Fibroblast of pulmonary artery (primary cell): ENCODE measurements at regions not wholly inside any gene's neighbourhood (a gene's known extent, or its start where the extent isn't known, plus 50 kb on each side); places are given as distances from the start of the nearest gene placed in this dataset.

Experiments used
- DNase-seq: peaks from one replicate; pipeline ENCODE4 v3.0.0-alpha.2; 2010; ENCODE audit warnings: low read depth
- H3K4me3 ChIP-seq: replicated peaks from 2 replicates; pipeline ENCODE4 v1.5.1; 2011; ENCODE audit warnings: low read depth, mild to moderate bottlenecking, control low read depth, low read length, moderate library complexity
- TF ChIP-seq, protein P1 (sequence below): IDR thresholded peaks from 2 replicates; pipeline ENCODE4 v1.5.1; 2011; ENCODE audit warnings: mild to moderate bottlenecking, control low read depth, low read length, inconsistent platforms; ENCODE audit errors: missing control alignments

DNA sequence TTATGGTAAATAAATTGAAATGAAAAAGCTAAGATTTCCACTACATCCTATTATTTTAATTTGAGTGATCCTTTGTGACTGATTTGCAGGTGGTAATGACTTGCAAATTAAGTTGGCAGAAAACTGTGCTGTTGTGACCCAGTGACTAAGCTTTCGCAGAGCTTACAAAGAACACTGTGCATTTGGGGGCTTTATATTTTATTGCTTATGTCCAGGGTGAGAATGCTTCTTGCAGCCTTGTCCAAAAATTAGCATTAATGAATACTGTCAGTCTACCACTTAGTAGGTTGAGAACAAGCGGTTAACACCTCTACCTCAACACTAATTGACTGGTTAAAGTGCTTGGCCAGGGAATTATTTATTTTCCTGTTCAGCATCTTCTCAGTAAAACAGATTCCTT is 991.3 kb upstream of the DIAPH2 start:
- no peak overlapping the region for H3K4me3 ChIP-seq
- no peak for DNase-seq
- TF ChIP-seq, protein P1, sequence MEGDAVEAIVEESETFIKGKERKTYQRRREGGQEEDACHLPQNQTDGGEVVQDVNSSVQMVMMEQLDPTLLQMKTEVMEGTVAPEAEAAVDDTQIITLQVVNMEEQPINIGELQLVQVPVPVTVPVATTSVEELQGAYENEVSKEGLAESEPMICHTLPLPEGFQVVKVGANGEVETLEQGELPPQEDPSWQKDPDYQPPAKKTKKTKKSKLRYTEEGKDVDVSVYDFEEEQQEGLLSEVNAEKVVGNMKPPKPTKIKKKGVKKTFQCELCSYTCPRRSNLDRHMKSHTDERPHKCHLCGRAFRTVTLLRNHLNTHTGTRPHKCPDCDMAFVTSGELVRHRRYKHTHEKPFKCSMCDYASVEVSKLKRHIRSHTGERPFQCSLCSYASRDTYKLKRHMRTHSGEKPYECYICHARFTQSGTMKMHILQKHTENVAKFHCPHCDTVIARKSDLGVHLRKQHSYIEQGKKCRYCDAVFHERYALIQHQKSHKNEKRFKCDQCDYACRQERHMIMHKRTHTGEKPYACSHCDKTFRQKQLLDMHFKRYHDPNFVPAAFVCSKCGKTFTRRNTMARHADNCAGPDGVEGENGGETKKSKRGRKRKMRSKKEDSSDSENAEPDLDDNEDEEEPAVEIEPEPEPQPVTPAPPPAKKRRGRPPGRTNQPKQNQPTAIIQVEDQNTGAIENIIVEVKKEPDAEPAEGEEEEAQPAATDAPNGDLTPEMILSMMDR = no peak

DNA sequence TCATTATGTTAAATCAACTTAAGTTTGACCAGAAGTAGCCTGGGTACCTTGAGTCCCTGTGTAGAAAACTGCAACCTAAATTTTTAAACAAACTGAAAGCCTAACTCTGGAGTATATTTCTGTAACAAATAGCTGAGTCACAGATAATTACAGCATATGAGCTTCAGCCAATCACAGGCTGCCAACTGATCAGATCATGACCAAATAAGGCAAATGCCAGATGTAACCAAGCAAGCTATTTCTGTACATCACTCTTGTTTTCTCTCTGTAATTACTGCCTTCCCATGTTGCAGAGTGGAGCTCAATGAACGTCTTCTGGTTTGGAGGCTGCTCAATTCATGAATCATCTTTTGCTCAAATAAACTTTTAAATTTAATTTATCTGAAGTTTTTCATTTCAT is 980.9 kb upstream of the DIAPH2 start:
- H3K4me3 ChIP-seq = no peak overlapping the region
- DNase-seq = peak; percentile 3
- TF ChIP-seq, protein P1 = no peak

DNA sequence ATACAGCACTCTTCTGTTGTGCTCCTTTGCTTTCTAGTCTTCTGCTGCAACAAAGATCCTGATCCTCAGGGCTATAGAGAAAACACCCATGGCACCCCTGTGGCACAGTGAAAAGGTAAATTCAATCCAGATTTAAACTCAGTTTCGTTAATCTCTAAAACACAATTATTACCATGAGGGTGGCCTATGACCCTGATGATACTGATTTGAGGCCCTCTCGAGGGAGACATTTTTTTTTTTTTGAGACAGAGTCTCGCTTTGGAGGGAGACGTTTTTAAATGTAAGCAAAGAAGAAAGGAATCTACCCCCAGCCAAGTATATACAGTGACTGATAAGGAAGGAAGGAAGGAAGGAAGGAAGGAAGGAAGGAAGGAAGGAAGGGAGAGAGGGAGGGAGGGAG is 967.8 kb upstream of the DIAPH2 start:
- TF ChIP-seq, protein P1 = no peak
- no peak for DNase-seq

DNA sequence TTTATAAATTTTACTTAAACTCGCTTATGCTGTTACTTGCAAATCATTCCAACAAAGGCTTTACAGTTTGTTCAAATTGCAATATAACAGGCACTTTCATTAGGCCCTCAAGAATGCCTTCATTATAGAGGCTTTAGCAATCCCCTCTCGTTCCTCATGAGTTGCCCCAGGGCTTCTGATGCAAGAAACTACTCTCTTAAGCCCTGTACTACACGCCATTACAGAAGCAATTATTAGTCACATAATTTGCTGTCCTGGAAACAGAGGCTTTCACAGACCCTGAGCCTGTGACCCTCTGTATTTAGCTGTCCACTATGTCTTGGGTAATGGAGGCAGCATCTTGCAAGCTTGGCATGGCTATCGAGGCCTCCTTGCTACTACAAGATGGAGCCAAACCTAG is 965.9 kb upstream of the DIAPH2 start:
- H3K4me3 ChIP-seq = no peak overlapping the region
- no peak for DNase-seq
- TF ChIP-seq, protein P1 = no peak

More for the DNA sequence above, 967.8 kb upstream of the DIAPH2 start:
- no peak overlapping the region for H3K4me3 ChIP-seq

DNA sequence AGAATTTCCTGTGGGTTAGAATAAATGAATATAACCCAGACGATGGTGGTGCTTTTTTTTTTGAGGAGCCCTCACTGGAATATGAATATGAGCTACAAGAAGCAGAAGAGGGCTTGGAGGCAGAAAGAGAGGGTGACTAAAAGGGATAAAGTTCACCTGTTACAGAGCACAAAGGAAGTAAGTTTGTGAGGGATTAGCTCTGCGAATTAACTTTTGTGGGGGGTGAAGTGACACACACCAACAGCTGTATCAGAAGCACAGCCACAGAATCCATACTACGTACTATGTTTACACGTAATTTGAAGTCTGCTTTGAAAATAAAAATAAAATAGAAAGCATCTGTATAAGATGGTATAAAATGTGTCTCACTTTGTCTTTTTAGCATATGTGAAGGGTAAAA is 963.6 kb upstream of the DIAPH2 start:
- DNase-seq = no peak
- H3K4me3 ChIP-seq = no peak overlapping the region
- TF ChIP-seq, protein P1 = no peak

DNA sequence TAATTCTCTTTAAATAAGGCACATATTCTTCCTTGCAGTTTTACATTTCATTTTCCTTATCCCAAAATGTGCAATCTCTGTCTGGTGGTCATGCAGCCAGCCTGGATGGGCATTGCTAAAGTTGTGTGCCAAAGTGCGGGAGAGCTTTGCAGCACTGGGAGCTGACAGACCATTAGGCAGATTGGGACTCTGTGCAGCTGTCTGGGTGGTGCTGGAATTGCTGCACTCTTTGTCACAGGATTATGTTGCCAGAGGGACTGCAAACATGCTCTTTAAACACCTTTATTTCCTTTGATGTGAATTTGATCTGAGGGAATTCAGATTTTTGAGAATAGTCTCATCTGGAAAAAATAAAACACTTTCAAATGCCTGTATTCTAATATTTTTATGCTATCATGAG is 956.2 kb upstream of the DIAPH2 start:
- DNase-seq = no peak
- no peak overlapping the region for H3K4me3 ChIP-seq
- TF ChIP-seq, protein P1 = no peak

DNA sequence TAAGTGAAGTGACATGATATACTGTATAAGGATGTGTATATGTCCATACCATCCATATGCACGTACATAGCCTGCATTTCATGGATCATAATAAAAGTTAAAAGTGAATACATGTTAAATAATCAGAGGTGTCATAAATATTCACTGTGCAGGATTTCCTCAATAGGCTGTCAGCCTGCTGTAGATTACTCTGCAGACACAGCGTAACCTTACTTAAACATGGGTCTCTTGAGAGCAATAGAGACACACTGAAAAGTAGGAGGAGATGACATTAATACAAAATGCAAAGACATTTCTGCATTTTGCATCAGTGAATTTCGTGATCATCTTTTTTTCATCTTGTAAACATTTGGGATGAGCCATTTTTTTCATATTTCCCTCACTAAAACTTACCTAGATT is 955.2 kb upstream of the DIAPH2 start:
- DNase-seq = no peak
- TF ChIP-seq, protein P1 = no peak
- H3K4me3 ChIP-seq = no peak overlapping the region
